Ishikawa (cell line): ENCODE measurements at regions not wholly inside any gene's neighbourhood (a gene's known extent, or its start where the extent isn't known, plus 50 kb on each side); places are given as distances from the start of the nearest gene placed in this dataset.

Experiments
- CEBPB ChIP-seq: IDR thresholded peaks from 2 replicates; pipeline ENCODE4 v1.6.1; 2012
- CREB1 ChIP-seq: IDR thresholded peaks from 2 replicates; pipeline ENCODE4 v1.6.1; 2012; ENCODE audit warnings: low read depth
- EGR1 ChIP-seq: IDR thresholded peaks from 2 replicates; pipeline ENCODE4 v1.6.1; 2012
- EP300 ChIP-seq: IDR thresholded peaks from 2 replicates; pipeline ENCODE4 v1.6.1; 2012; ENCODE audit warnings: borderline replicate concordance
- FOXM1 ChIP-seq: IDR thresholded peaks from 2 replicates; pipeline ENCODE4 v1.6.1; 2012; ENCODE audit warnings: low read depth, borderline replicate concordance
- NFIC ChIP-seq: IDR thresholded peaks from 2 replicates; pipeline ENCODE4 v1.6.1; 2012
- RAD21 ChIP-seq: IDR thresholded peaks from 2 replicates; pipeline ENCODE4 v1.6.1; 2012; ENCODE audit warnings: low read depth
- REST ChIP-seq: IDR thresholded peaks from 2 replicates; pipeline ENCODE4 v1.6.1; 2012; ENCODE audit warnings: low read depth, mild to moderate bottlenecking
- TAF1 ChIP-seq: IDR thresholded peaks from 2 replicates; pipeline ENCODE4 v1.6.1; 2012; ENCODE audit warnings: low read depth, mild to moderate bottlenecking
- TCF12 ChIP-seq: IDR thresholded peaks from 2 replicates; pipeline ENCODE4 v1.6.1; 2012; ENCODE audit warnings: low read depth
- TEAD4 ChIP-seq: IDR thresholded peaks from 2 replicates; pipeline ENCODE4 v1.6.1; 2012
- YY1 ChIP-seq: IDR thresholded peaks from 2 replicates; pipeline ENCODE4 v1.6.1; 2012; ENCODE audit warnings: low read depth
- ZBTB7A ChIP-seq: IDR thresholded peaks from 2 replicates; pipeline ENCODE4 v1.6.1; 2012; ENCODE audit warnings: low read depth
- TF ChIP-seq, protein P1 (sequence below): IDR thresholded peaks from 2 replicates; pipeline ENCODE4 v1.6.1; 2012
- TF ChIP-seq, protein P2 (sequence below): IDR thresholded peaks from 2 replicates; pipeline ENCODE4 v1.6.1; 2012

- TF ChIP-seq REST, result no peak
Measured at GRCh38 chr18:78769502-78770105, 210.0 kb upstream of the SALL3 start.

DNA sequence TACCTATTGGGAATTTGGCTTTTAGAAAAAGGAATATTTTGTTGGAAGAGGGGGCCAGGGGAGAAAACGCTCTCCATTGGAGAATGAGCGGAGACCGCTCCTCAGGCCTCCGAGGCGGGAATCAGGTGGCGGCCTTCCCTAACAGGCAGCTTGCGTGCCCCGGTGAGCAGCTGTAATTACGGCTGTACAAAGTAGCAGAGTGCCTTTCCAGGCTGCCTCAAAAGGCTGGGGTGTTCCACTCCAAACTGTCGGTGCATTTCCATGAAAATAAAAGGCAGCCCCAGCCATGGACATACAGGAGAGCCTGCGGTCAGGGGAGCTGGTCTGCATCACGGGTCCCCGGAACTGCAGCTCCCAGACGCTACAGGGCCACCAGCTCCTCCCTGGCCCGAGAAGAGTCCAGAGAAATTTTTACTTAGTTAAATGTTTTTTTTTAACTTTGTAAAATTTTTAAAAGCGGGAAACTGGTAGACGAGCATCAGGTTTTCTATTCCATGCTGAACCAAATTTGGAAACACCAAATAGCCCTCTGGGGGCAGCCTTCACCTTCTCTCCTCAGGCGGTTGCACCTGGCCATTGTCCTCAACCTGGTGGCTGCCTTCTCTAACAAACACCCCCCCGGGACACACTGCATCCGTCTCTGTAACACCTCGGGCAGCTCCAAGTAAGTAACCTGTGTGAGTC, 209.3 kb upstream of the SALL3 start:
- TF ChIP-seq, protein P1, sequence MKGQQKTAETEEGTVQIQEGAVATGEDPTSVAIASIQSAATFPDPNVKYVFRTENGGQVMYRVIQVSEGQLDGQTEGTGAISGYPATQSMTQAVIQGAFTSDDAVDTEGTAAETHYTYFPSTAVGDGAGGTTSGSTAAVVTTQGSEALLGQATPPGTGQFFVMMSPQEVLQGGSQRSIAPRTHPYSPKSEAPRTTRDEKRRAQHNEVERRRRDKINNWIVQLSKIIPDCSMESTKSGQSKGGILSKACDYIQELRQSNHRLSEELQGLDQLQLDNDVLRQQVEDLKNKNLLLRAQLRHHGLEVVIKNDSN, result no peak
- TF ChIP-seq CEBPB (no peak), ZBTB7A (no peak), NFIC (no peak), TCF12 (no peak), REST (no peak), CREB1 (no peak)
- TF ChIP-seq, protein P2, sequence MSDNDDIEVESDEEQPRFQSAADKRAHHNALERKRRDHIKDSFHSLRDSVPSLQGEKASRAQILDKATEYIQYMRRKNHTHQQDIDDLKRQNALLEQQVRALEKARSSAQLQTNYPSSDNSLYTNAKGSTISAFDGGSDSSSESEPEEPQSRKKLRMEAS, result no peak

- TF ChIP-seq TCF12 (no peak), NFIC (no peak), ZBTB7A (no peak), EGR1 (no peak), TEAD4 (no peak), RAD21 (no peak), REST (no peak), TAF1 (no peak), EP300 (no peak), CEBPB (no peak), CREB1 (no peak), YY1 (no peak), FOXM1 (no peak)
- TF ChIP-seq, protein P2, result no peak
- TF ChIP-seq, protein P1, result no peak
Measured at GRCh38 chr18:78770823-78771139, 208.8 kb upstream of the SALL3 start.

DNA sequence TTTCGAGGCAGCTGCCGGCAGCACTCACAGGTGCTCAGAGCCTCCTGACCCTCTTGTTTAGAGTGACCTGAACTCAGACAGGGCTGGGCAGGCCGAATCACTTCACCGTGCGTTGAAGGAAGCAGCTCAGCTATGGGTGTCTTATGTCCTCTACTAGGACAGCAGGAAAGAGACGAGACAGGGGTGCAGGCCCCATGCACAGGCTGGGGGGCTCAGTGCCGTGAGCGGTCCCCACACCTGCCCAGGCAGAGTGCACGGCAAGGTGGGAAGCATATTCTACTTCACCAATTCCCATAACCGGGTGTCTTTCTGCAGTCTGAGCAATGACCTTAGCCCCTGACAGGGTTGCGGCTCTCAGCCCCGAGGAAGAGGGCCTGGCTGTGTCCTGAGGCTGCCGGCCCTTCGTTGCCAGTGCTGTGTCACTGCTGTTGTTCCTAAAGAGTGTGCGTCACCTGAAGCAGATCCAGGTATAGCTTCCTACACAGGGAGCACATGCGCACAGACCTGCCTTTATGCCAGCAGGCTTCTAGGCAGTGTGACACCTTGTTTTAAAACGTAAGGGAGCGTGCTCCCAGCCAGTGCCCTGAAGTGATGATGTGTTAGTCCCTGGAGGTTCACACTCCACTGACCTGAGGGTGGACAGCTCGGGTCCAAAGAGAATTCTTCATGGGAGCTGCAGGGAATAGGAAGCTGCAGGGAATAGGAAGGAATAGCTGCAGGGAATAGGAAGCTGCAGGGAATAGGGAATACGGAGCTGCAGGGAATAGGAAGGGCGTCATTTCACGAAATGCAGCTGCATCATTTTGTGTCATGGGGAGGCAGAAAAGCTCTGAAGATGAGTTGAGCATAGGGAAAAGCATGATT, 207.9 kb upstream of the SALL3 start:
- TF ChIP-seq, protein P1, result no peak
- no peak for TF ChIP-seq CEBPB
- TF ChIP-seq, protein P2, result no peak
- no peak for TF ChIP-seq REST
- no peak for TF ChIP-seq TCF12
- TF ChIP-seq YY1, result no peak
- TF ChIP-seq NFIC, result no peak
- no peak for TF ChIP-seq EP300
- TF ChIP-seq RAD21, result no peak
- no peak for TF ChIP-seq TAF1
- TF ChIP-seq ZBTB7A, result no peak
- TF ChIP-seq CREB1, result no peak
- no peak for TF ChIP-seq EGR1
- TF ChIP-seq FOXM1, result no peak
- no peak for TF ChIP-seq TEAD4
